NCI-H1694 (cell line): ENCODE measurements at regions not wholly inside any gene's neighbourhood (a gene's known extent, or its start where the extent isn't known, plus 50 kb on each side); places are given as distances from the start of the nearest gene placed in this dataset.
"Not testable (repeated sequence)": the region's sequence is repeated elsewhere in the genome, so short reads cannot be mapped to it uniquely, and the experiment has no call there.

ENCODE experiments used
- DNase-seq: peaks from one replicate; lab custom pipeline; 2025; lab: John Stamatoyannopoulos, UW

DNA sequence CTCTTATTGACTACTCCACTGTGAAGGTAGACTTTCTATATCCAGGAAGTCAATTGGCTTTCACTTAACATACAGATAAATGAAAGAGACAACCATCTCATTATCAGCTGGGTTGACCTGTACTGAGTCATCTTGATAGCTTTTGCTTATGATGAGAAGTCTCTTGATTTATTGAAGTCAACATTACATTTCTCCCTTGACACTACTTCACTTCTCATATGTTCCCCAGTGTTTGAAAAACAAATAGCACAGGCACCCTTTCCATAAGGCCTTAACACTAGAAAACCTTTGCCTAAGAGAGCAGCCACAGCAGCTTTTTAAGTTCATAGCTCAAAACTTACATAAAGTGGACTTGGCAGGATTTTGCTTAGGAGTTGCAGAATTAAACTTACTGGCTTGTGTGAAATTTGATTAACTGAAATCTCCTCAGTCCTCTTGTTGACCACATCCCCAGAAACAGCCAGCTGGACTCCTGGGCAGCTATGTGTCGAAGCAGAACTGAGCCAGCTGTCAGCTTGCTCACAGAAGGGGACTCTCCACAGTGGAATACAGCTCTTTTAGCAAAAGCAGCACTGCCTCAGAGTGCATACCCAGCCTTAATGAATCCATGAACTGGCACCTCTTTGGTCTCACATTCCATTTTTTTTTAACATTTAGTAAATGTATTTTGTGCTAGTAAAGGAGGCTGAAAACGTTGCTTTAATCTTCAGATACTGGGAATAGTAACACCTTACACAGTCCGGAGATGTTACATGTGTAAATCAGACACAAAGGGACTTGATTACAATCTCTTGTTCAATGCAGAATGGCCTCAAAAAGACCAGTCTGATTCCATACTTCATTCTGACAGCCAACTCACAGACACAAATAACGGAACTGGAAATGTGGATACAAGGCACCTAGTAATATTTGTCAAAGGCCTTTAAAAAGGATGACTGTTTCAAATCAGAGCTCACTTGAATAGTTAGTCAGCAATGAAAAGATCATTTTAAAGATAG lies 1532.7 kb downstream of the HACE1 start:
- peak; percentile 35 for DNase-seq

DNA sequence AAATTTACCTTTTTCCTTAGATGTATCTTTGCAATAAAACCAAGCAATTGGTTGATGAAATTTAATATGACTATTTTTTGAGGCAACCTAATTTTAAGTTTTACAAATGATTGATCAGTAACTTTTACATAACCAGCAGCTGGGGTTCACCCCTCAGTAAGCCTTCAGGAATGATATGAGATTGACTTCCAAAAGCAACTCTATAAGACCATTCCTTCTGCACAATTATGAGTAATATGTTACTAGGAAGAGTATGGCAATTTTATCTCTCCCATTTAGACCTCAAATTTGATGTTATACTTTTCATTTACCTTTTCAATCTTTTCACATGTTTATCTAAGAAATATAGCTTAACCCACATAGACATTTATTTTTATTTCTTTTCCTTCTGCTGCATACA lies 1546.3 kb downstream of the HACE1 start:
- DNase-seq, result no peak

DNA sequence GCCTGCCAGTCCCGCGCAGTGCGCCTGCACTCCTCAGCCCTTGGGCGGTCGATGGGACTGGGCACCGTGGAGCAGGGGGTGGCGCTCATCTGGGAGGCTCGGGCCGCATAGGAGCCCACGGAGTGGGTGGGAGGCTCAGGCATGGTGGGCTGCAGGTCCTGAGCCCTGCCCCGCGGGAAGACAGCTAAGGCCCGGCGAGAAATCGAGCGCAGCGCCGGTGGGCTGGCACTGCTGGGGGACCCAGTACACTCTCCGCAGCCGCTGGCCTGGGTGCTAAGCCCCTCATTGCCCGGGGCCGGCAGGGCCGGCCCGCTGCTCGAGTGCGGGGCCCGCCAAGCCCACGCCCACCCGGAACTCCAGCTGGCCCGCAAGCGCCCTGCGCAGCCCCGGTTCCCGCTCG lies 1565.3 kb downstream of the HACE1 start:
- not testable (repeated sequence) for DNase-seq

DNA sequence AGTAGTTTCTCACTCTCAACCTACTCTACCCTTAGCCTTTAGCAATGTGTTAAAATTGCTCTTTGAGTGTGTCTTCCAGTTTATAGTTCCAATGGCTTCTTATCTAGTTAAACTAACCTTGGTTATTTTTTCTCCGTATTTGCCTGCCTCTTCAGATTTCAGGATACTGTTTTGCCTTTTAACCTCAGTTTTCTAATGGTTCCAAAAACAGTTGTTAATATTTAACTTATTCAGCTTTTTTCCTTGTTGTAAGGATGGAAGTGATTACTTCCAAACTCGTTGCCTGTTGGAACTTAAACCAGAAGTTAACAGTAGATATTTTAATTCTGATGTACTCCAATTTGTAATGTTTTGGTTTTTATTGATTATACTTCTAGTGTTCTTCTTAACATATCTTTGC lies 1574.9 kb downstream of the HACE1 start:
- no peak for DNase-seq

DNA sequence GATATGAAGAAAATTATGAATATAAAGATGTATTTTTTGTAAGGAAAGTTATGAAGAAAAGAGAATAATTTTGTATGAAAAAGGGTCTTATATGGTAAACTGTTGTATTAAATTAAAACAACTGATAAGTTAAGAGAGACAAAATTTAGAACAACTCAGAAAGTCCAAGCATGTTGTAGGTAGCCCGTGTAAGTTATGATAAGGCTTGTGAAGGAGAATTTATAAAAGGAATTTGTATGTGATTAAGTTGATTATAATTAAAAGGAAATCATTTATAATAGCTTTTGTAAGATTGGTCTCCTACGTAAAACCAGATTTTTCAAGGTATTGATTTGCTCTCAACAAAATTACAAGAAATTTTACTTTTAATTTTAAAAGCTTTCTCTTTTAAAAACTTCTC lies 1579.3 kb downstream of the HACE1 start:
- DNase-seq, result no peak

DNA sequence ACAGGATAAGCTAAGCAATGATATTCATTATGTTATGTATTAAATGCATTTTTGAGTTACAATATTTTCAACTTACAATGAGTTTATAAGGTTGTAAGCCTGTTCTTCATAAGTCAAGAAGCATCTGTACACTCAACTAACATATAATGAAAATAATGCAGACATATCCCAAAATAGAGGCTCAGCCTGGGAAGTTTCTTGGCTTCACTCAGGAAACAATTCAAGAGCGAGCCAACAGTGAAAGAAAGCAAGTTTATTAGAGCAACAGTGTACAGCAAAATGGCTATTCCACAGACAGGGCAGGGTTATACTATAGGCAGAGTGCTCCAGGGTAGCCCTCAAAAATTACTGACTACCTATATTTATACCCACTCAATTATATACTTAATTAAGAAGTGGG lies 1581.8 kb downstream of the HACE1 start:
- DNase-seq, result no peak

DNA sequence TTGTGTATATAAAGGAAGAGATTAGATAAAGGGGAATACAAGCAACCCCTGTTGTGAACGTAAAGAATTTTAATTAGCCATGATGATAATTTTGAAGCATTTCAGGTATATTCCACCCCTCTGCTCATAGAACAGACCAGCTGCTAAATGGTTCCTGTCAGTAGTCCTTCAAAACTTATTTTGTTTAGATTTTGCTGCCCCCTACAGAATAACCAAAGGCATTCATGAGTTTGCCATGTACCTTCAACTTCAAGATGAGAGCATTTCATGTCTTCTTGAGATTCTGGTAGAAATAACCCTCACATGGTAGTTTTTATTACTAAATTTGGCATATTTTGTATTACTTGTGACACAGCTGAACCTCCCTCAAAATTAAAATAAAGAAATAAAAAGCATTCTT lies 1586.7 kb downstream of the HACE1 start:
- peak; percentile 1 for DNase-seq

DNA sequence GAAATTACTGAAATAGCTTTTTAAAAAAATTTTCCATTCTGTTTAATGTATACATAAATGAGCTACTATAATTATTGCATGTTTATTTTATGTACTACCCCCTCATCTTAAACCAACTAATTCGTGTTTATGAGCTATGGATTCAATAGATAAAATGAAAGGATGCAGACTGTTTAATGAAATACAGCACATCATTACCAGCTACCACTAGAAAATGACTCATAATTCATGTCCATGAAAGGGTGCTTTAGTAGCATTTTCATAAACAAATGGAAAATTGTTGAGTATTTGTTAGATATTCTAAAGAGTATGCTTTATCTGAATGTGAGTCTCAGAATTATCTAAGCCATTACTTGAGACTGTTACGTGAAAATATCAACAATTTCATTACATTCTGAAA lies 1590.1 kb downstream of the HACE1 start:
- no peak for DNase-seq

DNA sequence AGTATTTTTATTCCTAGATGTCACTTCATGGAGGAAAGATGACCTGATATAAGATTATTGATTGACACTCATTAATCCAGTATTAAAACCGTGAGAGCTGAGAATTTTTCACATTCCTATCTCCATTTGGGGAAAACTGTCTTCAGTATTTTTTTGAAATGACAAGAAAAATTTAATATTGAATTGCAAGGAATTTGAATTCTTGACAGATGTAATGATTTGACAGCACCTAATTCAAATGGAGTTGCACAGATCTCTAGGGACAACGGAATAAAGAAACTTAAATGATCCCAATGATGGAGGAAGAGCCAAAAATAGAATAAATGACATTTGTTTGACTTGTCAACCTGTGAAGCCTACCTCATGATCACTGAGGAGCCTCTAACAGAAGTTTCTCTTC lies 1591.4 kb downstream of the HACE1 start:
- DNase-seq, result no peak

DNA sequence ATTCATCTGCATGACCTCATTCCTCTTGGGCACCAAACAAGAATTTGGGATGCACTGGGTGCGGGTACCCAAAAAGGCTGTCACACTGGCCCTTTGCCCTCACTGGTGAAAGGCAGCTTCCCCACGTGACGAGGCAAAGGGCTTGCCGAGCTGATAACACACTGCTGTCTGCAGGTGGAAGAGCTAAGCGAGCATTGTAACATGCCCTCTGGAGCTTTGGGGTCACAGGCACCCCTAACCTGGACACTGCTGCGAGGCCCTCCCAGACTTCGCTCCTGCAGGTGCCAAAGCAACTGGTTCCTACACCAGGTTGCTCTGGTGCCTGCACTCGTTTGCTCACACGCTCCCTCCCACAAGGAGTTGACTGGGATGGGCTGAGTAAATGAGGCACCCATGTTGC lies 1595.7 kb downstream of the HACE1 start:
- no peak for DNase-seq

DNA sequence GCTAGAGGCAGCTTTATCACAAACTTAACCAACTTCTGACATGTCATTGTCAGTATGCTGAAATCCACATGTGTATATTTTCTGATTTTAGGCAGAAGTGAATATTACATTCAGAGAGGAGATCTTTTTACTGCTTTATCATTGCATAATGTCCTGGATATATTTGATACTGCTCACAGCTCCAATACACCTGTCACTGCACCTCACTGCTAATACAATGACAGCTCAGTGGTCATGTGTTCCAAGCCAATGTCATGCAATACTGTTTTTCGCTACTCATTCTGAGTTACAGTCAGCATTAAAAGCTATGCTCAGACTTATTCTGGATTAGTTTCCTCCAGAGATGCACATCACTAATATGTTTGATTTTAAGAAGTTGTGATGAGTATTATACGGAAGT lies 1604.6 kb downstream of the HACE1 start:
- no peak for DNase-seq

DNA sequence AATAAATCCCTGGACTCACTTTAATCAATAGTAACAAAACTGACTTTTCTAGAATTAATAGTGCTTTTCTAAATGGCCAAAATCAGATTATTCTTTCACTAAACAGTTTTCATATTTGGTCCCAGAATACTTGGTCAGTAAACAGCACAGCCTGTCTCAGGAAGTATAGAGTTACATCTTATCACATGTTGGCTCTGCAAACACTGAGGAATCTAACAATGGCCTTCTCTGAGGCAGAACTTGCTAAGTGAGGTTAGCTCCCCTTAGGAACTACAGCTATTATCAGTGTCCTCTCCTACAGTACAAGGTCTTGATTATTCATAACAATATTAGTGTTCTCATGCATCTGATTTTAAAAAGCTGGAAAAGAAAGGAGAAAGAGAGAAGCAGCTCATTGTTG lies 1622.8 kb downstream of the HACE1 start:
- no peak for DNase-seq

DNA sequence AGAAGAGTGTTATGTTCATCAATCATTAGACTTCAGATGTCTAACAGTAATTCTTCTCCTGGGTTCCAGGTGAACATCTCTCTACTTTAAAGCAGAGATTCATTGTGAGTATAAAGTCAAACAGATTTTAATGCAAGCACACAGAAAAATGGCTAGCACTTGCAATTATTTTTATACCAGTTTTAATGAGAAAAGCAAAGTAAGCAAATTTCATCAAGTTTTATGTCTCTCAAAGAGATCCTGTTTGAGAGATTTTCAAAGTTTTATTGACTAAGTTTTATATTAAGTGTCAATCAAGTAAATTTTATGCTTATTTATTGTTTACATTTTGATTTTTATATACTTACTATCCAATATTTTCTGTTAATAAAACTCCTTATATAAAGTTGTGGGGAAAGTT lies 1628.5 kb downstream of the HACE1 start:
- no peak for DNase-seq

DNA sequence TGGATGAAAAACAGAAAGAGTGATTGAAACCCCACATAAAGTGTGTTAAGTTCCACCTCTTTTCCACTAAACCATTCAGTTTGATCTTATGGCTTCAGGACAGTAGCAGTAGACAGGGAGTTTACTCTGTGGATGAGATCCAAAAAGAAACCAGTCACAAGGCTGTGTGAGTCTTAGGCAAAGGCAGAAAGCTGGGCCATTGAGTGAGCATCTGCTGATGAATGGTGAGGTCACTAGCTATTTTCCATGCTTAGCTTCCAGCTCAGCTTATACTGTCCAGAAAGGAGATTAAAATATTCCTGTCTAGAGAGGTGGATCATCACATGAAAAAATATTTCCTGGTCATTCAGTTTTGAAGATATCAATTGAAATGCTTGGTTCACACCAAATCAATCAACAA lies 1643.9 kb downstream of the HACE1 start:
- no peak for DNase-seq

DNA sequence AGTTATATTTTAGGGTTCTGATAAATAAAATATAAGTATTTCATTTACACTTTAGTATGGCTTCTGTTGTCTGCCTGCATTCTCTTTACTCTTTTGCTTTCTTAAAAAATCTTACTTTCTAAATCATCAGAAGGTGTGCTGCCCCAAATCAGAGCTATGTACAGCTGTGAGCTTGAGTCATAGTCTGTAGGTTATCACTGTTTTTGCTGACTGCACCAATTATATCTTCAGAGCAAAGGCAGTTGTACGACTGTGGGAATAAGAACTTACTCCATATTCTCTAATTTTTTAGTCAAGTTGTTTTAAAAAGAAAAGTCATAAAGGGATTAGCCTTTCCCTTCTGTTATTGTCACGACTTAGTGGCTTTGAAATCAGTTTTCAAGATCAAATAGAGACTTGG lies 1649.0 kb downstream of the HACE1 start:
- DNase-seq, result no peak

DNA sequence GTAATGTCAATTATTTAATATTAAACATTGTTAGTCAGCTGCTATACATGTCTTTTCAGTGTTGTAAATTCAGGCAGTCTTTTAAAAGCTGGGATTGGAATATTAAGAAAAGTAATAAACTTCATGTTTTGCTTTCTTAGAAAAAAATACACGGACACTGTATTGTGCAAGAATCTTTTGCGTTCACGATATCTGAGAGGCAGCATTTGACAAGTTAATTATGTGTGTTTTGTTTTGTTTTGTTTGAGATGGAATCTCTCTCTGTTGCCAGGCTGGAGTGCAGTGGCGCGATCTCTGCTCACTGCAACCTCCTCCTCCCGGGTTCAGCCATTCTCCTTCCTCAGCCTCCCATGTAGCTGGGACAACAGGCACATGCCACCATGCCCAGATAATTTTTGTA lies 1661.3 kb downstream of the HACE1 start:
- no peak for DNase-seq

DNA sequence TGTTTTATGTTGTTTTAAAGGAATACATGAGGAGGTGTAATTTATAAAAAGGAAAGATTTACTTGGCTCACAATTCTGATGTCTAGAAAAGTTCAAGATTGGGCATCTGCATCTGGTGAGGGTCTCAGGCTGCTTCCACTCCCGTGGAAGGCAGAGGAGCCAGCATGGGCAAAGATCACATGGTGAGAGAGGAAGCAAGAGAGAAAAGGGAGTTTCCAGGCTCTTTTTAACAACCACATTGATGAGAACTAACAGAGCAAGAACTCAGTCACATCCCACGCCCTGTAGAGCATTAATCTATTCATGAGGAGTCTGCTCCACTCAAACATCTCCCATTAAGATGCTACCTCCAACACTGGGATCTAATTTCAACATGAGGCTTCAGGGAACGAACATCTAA lies 1666.3 kb downstream of the HACE1 start:
- DNase-seq, result no peak

DNA sequence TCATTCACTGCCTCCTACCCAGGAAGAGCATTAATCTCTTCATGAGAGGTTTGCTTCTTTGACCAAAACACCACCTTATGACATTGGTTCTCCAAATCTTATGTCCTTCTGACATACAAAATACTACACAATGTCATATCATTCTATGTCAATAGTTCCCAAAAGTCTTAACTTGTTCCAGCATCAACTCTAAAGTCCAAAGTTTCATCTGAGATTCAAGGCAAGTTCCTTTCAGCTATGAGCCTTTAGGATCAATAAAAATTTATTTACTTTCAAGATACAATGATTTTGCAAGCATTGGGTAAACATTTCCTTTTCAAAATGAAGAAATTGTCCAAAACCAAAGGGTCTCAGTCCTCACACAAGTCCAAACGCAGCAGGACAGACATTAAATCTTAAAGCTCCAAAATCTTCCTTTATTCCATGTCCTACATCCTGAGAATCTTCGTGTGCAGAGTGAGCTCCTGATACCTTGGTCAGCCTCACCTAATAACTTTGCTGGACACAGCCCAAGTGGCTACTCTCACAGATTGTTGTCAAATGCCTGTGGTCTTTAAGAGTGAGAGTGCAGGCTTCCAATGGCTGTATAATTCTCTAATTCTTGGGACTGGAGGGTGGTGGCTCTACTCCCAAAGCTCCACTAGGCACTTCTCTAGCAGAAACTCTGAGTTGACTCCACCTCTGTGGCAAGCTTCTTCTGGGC lies 1668.2 kb downstream of the HACE1 start:
- no peak for DNase-seq

DNA sequence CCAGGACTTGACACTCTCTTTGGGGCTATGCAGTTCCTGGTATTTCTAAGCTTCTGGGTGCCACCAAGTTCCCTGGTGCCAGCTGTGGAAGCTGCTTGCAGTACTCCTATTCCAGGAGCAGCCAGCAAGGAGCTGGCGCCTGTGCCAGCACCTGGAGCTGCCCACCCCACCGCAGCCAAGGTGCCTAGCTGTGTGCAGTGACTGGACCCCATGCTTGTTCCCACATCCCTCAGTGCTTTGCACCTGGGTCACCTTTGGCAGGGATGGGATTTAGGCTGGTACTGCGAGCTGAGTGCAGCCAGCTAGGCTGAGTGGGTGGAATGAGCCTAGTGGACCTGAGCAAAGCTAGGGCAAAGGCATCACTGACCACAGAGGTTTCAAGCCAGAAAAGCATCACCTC lies 1674.9 kb downstream of the HACE1 start:
- DNase-seq, result no peak

DNA sequence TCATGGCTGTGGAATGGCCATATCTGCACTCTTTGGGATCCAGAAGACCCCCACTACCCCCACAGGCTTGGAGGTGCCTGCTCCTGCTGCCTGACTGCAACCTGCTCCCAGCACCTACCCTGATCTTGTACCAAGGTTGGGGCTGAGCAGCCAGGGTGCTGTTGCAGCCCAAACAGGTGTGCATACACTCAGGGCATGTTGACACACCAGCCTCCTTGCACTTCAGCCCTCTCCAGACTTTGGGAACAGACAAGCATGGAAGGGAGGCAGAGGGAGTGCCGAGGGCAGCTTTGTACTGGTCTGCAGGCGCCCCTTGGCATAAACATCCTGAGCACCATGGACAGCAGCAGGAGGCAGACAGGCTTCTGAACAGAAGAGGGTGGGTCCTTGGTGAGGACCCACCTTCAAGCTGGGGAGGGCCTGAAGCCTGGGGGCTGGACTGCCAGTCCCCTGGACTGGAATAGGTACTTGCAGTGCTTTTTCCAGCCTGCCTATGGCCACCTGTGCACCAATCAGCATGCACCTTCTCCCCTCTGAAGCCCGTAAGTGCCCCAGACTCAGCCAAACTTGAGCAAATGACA lies 1675.8 kb downstream of the HACE1 start:
- no peak for DNase-seq

DNA sequence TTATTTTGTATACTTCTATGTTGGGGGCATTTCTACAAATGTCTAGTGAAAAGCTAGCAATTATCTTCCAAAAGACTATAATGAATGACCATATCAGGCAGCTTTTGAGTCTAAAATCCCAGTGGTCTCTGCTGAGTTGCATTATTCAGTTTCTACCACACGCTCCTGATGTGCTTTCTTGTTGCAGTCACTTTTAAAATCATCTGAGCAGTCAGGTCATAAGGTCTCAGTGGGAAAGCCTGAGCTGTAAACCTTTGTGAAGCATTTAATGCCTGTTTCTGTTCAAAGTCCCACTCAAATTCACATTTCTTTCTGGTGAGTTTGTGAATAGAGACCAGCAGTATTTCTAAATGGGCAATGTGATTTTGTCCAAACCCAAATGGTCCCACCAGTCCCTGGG lies 1681.5 kb downstream of the HACE1 start:
- DNase-seq, result no peak

DNA sequence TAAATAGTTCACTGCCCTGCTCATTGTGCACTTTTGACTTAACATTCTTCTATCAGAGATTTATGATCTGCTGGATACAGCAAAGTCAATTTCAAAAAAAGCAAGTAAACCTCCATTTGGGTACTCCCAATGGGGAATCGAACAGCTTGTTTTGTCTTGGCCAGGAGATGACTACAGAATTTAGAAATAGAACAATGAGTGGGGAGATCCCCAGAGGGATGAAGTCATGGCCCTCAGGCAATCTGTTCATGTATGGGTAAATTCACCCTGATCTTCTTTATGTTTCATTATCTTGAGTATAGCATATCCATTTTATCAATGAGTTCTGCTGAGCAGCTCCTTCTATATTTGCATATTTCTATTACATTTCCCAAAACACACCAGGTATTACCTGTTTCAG lies 1681.9 kb downstream of the HACE1 start:
- DNase-seq, result no peak

DNA sequence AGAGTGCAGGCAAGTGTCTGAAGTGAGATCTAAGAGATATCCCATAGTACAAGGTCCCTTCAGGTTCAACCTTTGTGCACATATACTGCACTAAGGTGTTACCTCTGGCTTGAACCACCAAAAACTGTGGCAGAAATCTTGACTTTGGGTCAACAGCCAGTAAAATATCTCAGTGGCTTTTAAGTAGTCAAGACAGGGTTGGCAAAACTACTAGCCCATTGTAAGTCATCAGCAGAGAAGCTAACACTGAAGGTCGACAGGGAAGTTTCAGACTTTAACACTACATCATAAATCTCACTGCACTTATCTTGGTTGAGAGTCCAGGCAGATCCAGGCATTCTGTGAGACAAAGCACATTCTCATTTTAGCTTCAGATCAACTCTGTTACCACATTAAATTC lies 1684.7 kb downstream of the HACE1 start:
- DNase-seq, result no peak
